ENCODE measurements at regions not wholly inside any gene's neighbourhood (a gene's known extent, or its start where the extent isn't known, plus 50 kb on each side); places are given as distances from the start of the nearest gene placed in this dataset.

- no peak overlapping the region for H3K4me3 ChIP-seq (ENCODE audit: low read depth, low read length)
- DNase-seq, result no peak
- TF ChIP-seq CTCF (IDR thresholded peaks at IDR 0.05; ENCODE audit: low read depth, low read length), result no peak
- H3K9me3 ChIP-seq (ENCODE audit: severe bottlenecking), result no peaks in the 10 kb centered on the region
- H3K27ac ChIP-seq, result no peak overlapping the region
- no peaks in the 10 kb centered on the region for H3K27me3 ChIP-seq (ENCODE audit: insufficient read depth, low read depth, severe bottlenecking)
- no peaks in the 10 kb centered on the region for H3K36me3 ChIP-seq
Measured at GRCh38 chr2:236508466-236508865, 61.2 kb upstream of the ACKR3 start.

GRCh38 chr2:236510034-236510433 lies 59.6 kb upstream of the ACKR3 start:
- H3K9me3 ChIP-seq (ENCODE audit: severe bottlenecking), result no peaks in the 10 kb centered on the region
- TF ChIP-seq CTCF (IDR thresholded peaks at IDR 0.05; ENCODE audit: low read depth, low read length), result no peak
- H3K36me3 ChIP-seq, result no peaks in the 10 kb centered on the region
- H3K27me3 ChIP-seq (ENCODE audit: insufficient read depth, low read depth, severe bottlenecking), result no peaks in the 10 kb centered on the region
- no peak for DNase-seq
- H3K27ac ChIP-seq, result no peak overlapping the region
- no peak overlapping the region for H3K4me3 ChIP-seq (ENCODE audit: low read depth, low read length)

GRCh38 chr2:236511266-236511665 lies 58.4 kb upstream of the ACKR3 start:
- Histone ChIP-seq H3K9me3 (ENCODE audit: severe bottlenecking) (no peaks in the 10 kb centered on the region), H3K27me3 (ENCODE audit: insufficient read depth, low read depth, severe bottlenecking) (no peaks in the 10 kb centered on the region), H3K27ac (no peak overlapping the region), H3K36me3 (no peaks in the 10 kb centered on the region), H3K4me3 (ENCODE audit: low read depth, low read length) (no peak overlapping the region)
- no peak for TF ChIP-seq CTCF (IDR thresholded peaks at IDR 0.05; ENCODE audit: low read depth, low read length)
- DNase-seq, result no peak

GRCh38 chr2:236512267-236512666 lies 57.4 kb upstream of the ACKR3 start:
- no peak for TF ChIP-seq CTCF (IDR thresholded peaks at IDR 0.05; ENCODE audit: low read depth, low read length)
- H3K9me3 ChIP-seq (ENCODE audit: severe bottlenecking), result no peaks in the 10 kb centered on the region
- H3K27ac ChIP-seq, result no peak overlapping the region
- DNase-seq, result no peak
- H3K27me3 ChIP-seq (ENCODE audit: insufficient read depth, low read depth, severe bottlenecking), result no peaks in the 10 kb centered on the region
- H3K4me3 ChIP-seq (ENCODE audit: low read depth, low read length), result no peak overlapping the region
- H3K36me3 ChIP-seq, result no peaks in the 10 kb centered on the region

- Histone ChIP-seq H3K4me3 (ENCODE audit: low read depth, low read length) (no peak overlapping the region), H3K9me3 (ENCODE audit: severe bottlenecking) (no peaks in the 10 kb centered on the region), H3K27ac (no peak overlapping the region), H3K27me3 (ENCODE audit: insufficient read depth, low read depth, severe bottlenecking) (no peaks in the 10 kb centered on the region), H3K36me3 (no peaks in the 10 kb centered on the region)
- peak; percentile 96 for TF ChIP-seq CTCF (IDR thresholded peaks at IDR 0.05; ENCODE audit: low read depth, low read length)
- DNase-seq, result peak; percentile 71
Measured at GRCh38 chr2:236512902-236513435, 56.7 kb upstream of the ACKR3 start.

- no peak for TF ChIP-seq CTCF (IDR thresholded peaks at IDR 0.05; ENCODE audit: low read depth, low read length)
- H3K27me3 ChIP-seq (ENCODE audit: insufficient read depth, low read depth, severe bottlenecking), result no peaks in the 10 kb centered on the region
Measured at GRCh38 chr2:236513956-236514355, 55.7 kb upstream of the ACKR3 start.

More at GRCh38 chr2:236513956-236514355, 55.7 kb upstream of the ACKR3 start:
- Histone ChIP-seq H3K9me3 (ENCODE audit: severe bottlenecking) (no peaks in the 10 kb centered on the region), H3K36me3 (no peaks in the 10 kb centered on the region), H3K27ac (no peak overlapping the region), H3K4me3 (ENCODE audit: low read depth, low read length) (no peak overlapping the region)
- DNase-seq, result no peak

Measured in WERI-Rb-1 (cell line).